ENCODE measurements at regions not wholly inside any gene's neighbourhood (a gene's known extent, or its start where the extent isn't known, plus 50 kb on each side); places are given as distances from the start of the nearest gene placed in this dataset.

- ChIA-PET POLR2A (no interaction called here), CTCF (no interaction called here)
- no peaks in the 10 kb centered on the region for H3K36me3 ChIP-seq (ENCODE audit: control insufficient read depth in 2 of 2, insufficient read depth in 1 of 2, low read length in 2 of 2)
- H3K27ac ChIP-seq (ENCODE audit: extremely low read depth, low read depth, low read length), result no peak overlapping the region
- H3K4me1 ChIP-seq (ENCODE audit: control insufficient read depth, insufficient read depth, low read length), result no peaks in the 10 kb centered on the region
- no peak overlapping the region for H3K4me3 ChIP-seq (ENCODE audit: low read depth, low read length)
- TF ChIP-seq ZBTB21 (tag by site-specific recombination; IDR thresholded peaks at IDR 0.05) (no peak), ZBTB20 (tag by site-specific recombination; IDR thresholded peaks at IDR 0.05) (no peak), FEZF1 (tag by site-specific recombination; IDR thresholded peaks at IDR 0.05) (no peak), ZSCAN23 (tag by site-specific recombination; IDR thresholded peaks at IDR 0.05) (no peak), ZNF747 (tag by site-specific recombination; IDR thresholded peaks at IDR 0.05) (no peak), CTCF (tag by site-specific recombination; IDR thresholded peaks at IDR 0.05) (no peak), ZNF311 (tag by site-specific recombination; IDR thresholded peaks at IDR 0.05; ENCODE audit: borderline replicate concordance) (no peak), ZNF114 (tag by site-specific recombination; IDR thresholded peaks at IDR 0.05) (no peak), ZFHX2 (tag by site-specific recombination; conservative IDR thresholded peaks at IDR 0.05) (no peak), ZNF18 (tag by site-specific recombination; IDR thresholded peaks at IDR 0.05) (no peak), ZNF48 (tag by site-specific recombination; IDR thresholded peaks at IDR 0.05) (no peak), ZNF354C (tag by site-specific recombination; IDR thresholded peaks at IDR 0.05; ENCODE audit: borderline replicate concordance, low read depth) (no peak), ZNF146 (tag by site-specific recombination; IDR thresholded peaks at IDR 0.05) (no peak), ZNF510 (tag by site-specific recombination; IDR thresholded peaks at IDR 0.05; ENCODE audit: insufficient replicate concordance) (no peak)
- H3K9me3 ChIP-seq (ENCODE audit: control insufficient read depth, insufficient read depth, low read depth, low read length), result no peaks in the 10 kb centered on the region
Measured at GRCh38 chr12:75571656-75572205, 60.3 kb upstream of the KRR1 start.

GRCh38 chr12:75571204-75571603, 59.8 kb upstream of the KRR1 start:
- no peak for TF ChIP-seq ZNF791 (tag by site-specific recombination; IDR thresholded peaks at IDR 0.05)
- no peak for TF ChIP-seq RBAK (tag by site-specific recombination; IDR thresholded peaks at IDR 0.05)
- no peak for TF ChIP-seq ZNF37A (tag by site-specific recombination; IDR thresholded peaks at IDR 0.05)
- no peak for TF ChIP-seq ZNF223 (tag by site-specific recombination; IDR thresholded peaks at IDR 0.05)
- no peak for TF ChIP-seq MZF1 (tag by site-specific recombination; IDR thresholded peaks at IDR 0.05; ENCODE audit: borderline replicate concordance)
- no peak for TF ChIP-seq ZNF792 (tag by site-specific recombination; IDR thresholded peaks at IDR 0.05)
- no peak for TF ChIP-seq ZNF19 (tag by site-specific recombination; IDR thresholded peaks at IDR 0.05; ENCODE audit: low read depth)
- no peak for TF ChIP-seq SP3 (tag by site-specific recombination; IDR thresholded peaks at IDR 0.05)
- TF ChIP-seq SALL2 (tag by site-specific recombination; IDR thresholded peaks at IDR 0.05; ENCODE audit: borderline replicate concordance), result no peak
- no peak for TF ChIP-seq ZNF48 (tag by site-specific recombination; IDR thresholded peaks at IDR 0.05)
- no peak for TF ChIP-seq ZFP41 (tag by site-specific recombination; IDR thresholded peaks at IDR 0.05; ENCODE audit: borderline replicate concordance)
- no peak for TF ChIP-seq ZNF629 (tag by site-specific recombination; IDR thresholded peaks at IDR 0.05)
- Histone ChIP-seq H3K27ac (ENCODE audit: extremely low read depth, low read depth, low read length) (no peak overlapping the region), H3K9me3 (ENCODE audit: control insufficient read depth, insufficient read depth, low read depth, low read length) (no peaks in the 10 kb centered on the region), H3K4me1 (ENCODE audit: control insufficient read depth, insufficient read depth, low read length) (no peaks in the 10 kb centered on the region), H3K4me3 (ENCODE audit: low read depth, low read length) (no peak overlapping the region), H3K36me3 (ENCODE audit: control insufficient read depth in 2 of 2, insufficient read depth in 1 of 2, low read length in 2 of 2) (no peaks in the 10 kb centered on the region)
- POLR2A ChIA-PET, result interaction anchor here (0.7 kb wide), 1 partner anchor 18 kb away, joined by 4 read pairs; no protein-coding TSS in a partner anchor
- CTCF ChIA-PET, result interaction anchor here (0.6 kb wide), 1 partner anchor 721 kb away, joined by 4 read pairs; no protein-coding TSS in a partner anchor
